Gastroesophageal sphincter (tissue), 3 donors: ENCODE measurements at regions not wholly inside any gene's neighbourhood (a gene's known extent, or its start where the extent isn't known, plus 50 kb on each side); places are given as distances from the start of the nearest gene placed in this dataset.

Source experiments
- EP300 ChIP-seq: sonication (generic); formaldehyde crosslinking; IDR thresholded peaks from one replicate; pipeline ENCODE4 v1.6.1; 2017; ENCODE audit warnings: antibody characterized with exemption, mild to moderate bottlenecking
- POLR2A ChIP-seq, 2 donors: fragments of 450-650 bp; IDR thresholded peaks; one replicate each; pipeline ENCODE4 v1.6.1; 2017; ENCODE audit warnings: antibody characterized with exemption in 2 of 2, mild to moderate bottlenecking in 2 of 2, moderate library complexity in 1 of 2
- POLR2AphosphoS5 ChIP-seq: sonication (generic); formaldehyde crosslinking; IDR thresholded peaks from one replicate; pipeline ENCODE4 v1.6.1; 2017; ENCODE audit warnings: antibody characterized with exemption
- TF ChIP-seq, protein P1 (sequence below), 4 experiments: fragments of 200-600 bp in 2 of 4; fragments of 450-650 bp in 2 of 4; sonication (generic) in 1 of 4; IDR thresholded peaks; one replicate each; pipeline ENCODE4 v1.5.1; 2017 to 2019; ENCODE audit warnings: antibody characterized with exemption in 4 of 4, mild to moderate bottlenecking in 2 of 4, moderate library complexity in 2 of 4

DNA sequence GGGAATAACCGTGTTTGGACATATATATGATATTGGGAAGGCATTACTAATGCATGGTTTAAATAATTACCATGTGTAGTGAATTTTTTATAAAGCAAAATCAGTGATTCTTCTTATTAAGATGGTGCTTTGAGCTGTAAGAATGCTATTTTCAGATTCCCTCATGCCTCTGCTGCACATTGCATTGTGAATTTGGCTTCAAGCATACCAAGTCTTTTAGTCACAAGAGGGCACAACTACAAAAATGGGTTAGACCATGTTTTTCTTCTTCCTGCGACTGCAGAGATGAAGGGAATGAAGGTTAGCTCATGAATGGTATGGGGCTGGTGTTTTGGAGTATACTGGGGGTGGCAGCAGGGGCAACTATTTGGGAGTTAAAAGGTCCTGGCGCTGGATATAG, 320.1 kb downstream of the SLC4A3 start:
- TF ChIP-seq EP300 = no peak
- TF ChIP-seq, protein P1, sequence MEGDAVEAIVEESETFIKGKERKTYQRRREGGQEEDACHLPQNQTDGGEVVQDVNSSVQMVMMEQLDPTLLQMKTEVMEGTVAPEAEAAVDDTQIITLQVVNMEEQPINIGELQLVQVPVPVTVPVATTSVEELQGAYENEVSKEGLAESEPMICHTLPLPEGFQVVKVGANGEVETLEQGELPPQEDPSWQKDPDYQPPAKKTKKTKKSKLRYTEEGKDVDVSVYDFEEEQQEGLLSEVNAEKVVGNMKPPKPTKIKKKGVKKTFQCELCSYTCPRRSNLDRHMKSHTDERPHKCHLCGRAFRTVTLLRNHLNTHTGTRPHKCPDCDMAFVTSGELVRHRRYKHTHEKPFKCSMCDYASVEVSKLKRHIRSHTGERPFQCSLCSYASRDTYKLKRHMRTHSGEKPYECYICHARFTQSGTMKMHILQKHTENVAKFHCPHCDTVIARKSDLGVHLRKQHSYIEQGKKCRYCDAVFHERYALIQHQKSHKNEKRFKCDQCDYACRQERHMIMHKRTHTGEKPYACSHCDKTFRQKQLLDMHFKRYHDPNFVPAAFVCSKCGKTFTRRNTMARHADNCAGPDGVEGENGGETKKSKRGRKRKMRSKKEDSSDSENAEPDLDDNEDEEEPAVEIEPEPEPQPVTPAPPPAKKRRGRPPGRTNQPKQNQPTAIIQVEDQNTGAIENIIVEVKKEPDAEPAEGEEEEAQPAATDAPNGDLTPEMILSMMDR (IDR thresholded peaks at IDR 0.05) = no peak
- no peak for TF ChIP-seq POLR2A (IDR thresholded peaks at IDR 0.05)
- no peak for TF ChIP-seq POLR2AphosphoS5
